A673 (cell line): ENCODE measurements at regions not wholly inside any gene's neighbourhood (a gene's known extent, or its start where the extent isn't known, plus 50 kb on each side); places are given as distances from the start of the nearest gene placed in this dataset.

Source experiments
- BruUV-seq: library from RNA; stranded (reverse); fragments of 400-500 nt; replicated peaks from 2 replicates; lab custom pipeline; 2021; lab: Mats Ljungman, UMichigan
- CTCF ChIA-PET: fragments of 300-600 bp; sonication (Branson Sonifier 250); formaldehyde crosslinking; loops from one replicate; lab custom pipeline; 2022; ENCODE audit warnings: antibody characterized with exemption; lab: Charles Lee
- POLR2A ChIA-PET: fragments of 300-600 bp; sonication (Branson Sonifier 250); formaldehyde crosslinking; loops from one replicate; lab custom pipeline; 2022; ENCODE audit warnings: antibody characterized with exemption; ENCODE audit not compliant: low non-redundant PET; lab: Charles Lee
- DNase-seq: peaks from one replicate; pipeline ENCODE4 v3.0.0-alpha.2; 2015; ENCODE audit warnings: low spot score
- H3K27ac ChIP-seq: fragments of 200-600 bp; sonication (generic); 2 replicates; pipeline ENCODE4 v1.5.1; 2016; ENCODE audit warnings: mixed run types, low read depth, mild to moderate bottlenecking, mixed read lengths, antibody characterized with exemption, low read length; ENCODE audit not compliant: poor library complexity, severe bottlenecking
- H3K27me3 ChIP-seq: fragments of 200-600 bp; sonication (generic); replicated peaks from 2 replicates; pipeline ENCODE4 v1.6.1; 2017; ENCODE audit warnings: mixed run types, low read depth, mild to moderate bottlenecking, mixed read lengths, antibody characterized with exemption, low read length; ENCODE audit not compliant: insufficient read depth, poor library complexity
- H3K36me3 ChIP-seq: fragments of 200-600 bp; sonication (generic); 2 replicates; pipeline ENCODE4 v1.6.1; 2016; ENCODE audit warnings: mixed run types, mild to moderate bottlenecking, mixed read lengths, antibody characterized with exemption, low read length; ENCODE audit not compliant: insufficient read depth, poor library complexity, severe bottlenecking
- H3K4me1 ChIP-seq: fragments of 200-600 bp; sonication (generic); 2 replicates; pipeline ENCODE4 v1.6.1; 2017; ENCODE audit warnings: mixed run types, mild to moderate bottlenecking, mixed read lengths, antibody characterized with exemption, low read length; ENCODE audit not compliant: insufficient read depth, poor library complexity, severe bottlenecking
- H3K4me3 ChIP-seq: fragments of 200-600 bp; sonication (generic); 2 replicates; pipeline ENCODE4 v1.5.1; 2016; ENCODE audit warnings: low read depth, mixed run types, mild to moderate bottlenecking, mixed read lengths, low read length; ENCODE audit not compliant: poor library complexity, severe bottlenecking
- H3K9me3 ChIP-seq: fragments of 200-600 bp; sonication (generic); 2 replicates; pipeline ENCODE4 v1.6.1; 2016; ENCODE audit warnings: mixed run types, low read depth, mild to moderate bottlenecking, mixed read lengths, antibody characterized with exemption, low read length; ENCODE audit not compliant: poor library complexity, severe bottlenecking
- CTCF ChIP-seq: fragments of 300-800, 200-600 bp; sonication (generic); conservative IDR thresholded peaks from 2 replicates; pipeline ENCODE4 v1.5.1; 2017; ENCODE audit warnings: low read depth, mild to moderate bottlenecking, antibody characterized with exemption, low read length, moderate library complexity, mixed read lengths
- EZH2 ChIP-seq: fragments of 200-600 bp; sonication (generic); IDR thresholded peaks from 2 replicates; pipeline ENCODE4 v1.6.1; 2017; ENCODE audit warnings: borderline replicate concordance, low read depth, mild to moderate bottlenecking, mixed read lengths, antibody characterized with exemption, low read length; ENCODE audit not compliant: poor library complexity, severe bottlenecking
- intact Hi-C: fragments of 100-400 bp; cut with micrococcal nuclease; formaldehyde crosslinking; loops from one replicate; pipeline ENCODE4 v1.10.0; 2022; ENCODE audit not compliant: unreplicated experiment

GRCh38 chr1:194534784-194535183, 1348.4 kb upstream of the B3GALT2 start:
- Histone ChIP-seq H3K4me3 (no peak overlapping the region), H3K27me3 (no peaks in the 10 kb centered on the region), H3K9me3 (no peaks in the 10 kb centered on the region), H3K4me1 (no peaks in the 10 kb centered on the region), H3K36me3 (no peaks in the 10 kb centered on the region), H3K27ac (no peak overlapping the region)
- intact Hi-C loops: no loop called here
- ChIA-PET POLR2A (no interaction called here), CTCF (no interaction called here)
- BruUV-seq: no TSS peak
- DNase-seq: no peak
- TF ChIP-seq EZH2: no peak
- TF ChIP-seq CTCF: no peak

GRCh38 chr1:194533641-194534040, 1347.2 kb upstream of the B3GALT2 start:
- H3K4me1 ChIP-seq: no peaks in the 10 kb centered on the region
- ChIA-PET POLR2A (no interaction called here), CTCF (no interaction called here)
- intact Hi-C loops: no loop called here
- TF ChIP-seq CTCF (no peak), EZH2 (no peak)
- no peak overlapping the region for H3K4me3 ChIP-seq
- H3K27ac ChIP-seq: no peak overlapping the region
- H3K27me3 ChIP-seq: no peaks in the 10 kb centered on the region
- BruUV-seq: no TSS peak
- no peak for DNase-seq
- no peaks in the 10 kb centered on the region for H3K36me3 ChIP-seq
- H3K9me3 ChIP-seq: no peaks in the 10 kb centered on the region

- no peak for TF ChIP-seq CTCF
- BruUV-seq: no TSS peak
- H3K27me3 ChIP-seq: no peaks in the 10 kb centered on the region
- CTCF ChIA-PET: no interaction called here
- no peaks in the 10 kb centered on the region for H3K4me1 ChIP-seq
- H3K4me3 ChIP-seq: no peak overlapping the region
- no peak overlapping the region for H3K27ac ChIP-seq
- H3K9me3 ChIP-seq: no peaks in the 10 kb centered on the region
- POLR2A ChIA-PET: no interaction called here
- DNase-seq: no peak
- intact Hi-C loops: no loop called here
- no peaks in the 10 kb centered on the region for H3K36me3 ChIP-seq
These were observed 1331.2 kb upstream of the B3GALT2 start for GRCh38 chr1:194517567-194517966.
